Endometrium (tissue), 2 donors: ENCODE measurements at regions not wholly inside any gene's neighbourhood (a gene's known extent, or its start where the extent isn't known, plus 50 kb on each side); places are given as distances from the start of the nearest gene placed in this dataset.

Source experiments
- FAIRE-seq: peaks from 2 replicates; lab custom pipeline; 2012; peaks lifted over from hg19 to GRCh38; lab: Jason Lieb, UNC
- donor health status: control.
- donor health status: control.

- no peak for FAIRE-seq
These were observed 2183.0 kb downstream of the TP53TG3F start for GRCh38 chr16:35642322-35642835.

- FAIRE-seq = no peak
These were observed 2192.4 kb downstream of the TP53TG3F start for GRCh38 chr16:35651841-35652240.

GRCh38 chr16:35664091-35664693 lies 2204.8 kb downstream of the TP53TG3F start:
- no peak for FAIRE-seq

DNA sequence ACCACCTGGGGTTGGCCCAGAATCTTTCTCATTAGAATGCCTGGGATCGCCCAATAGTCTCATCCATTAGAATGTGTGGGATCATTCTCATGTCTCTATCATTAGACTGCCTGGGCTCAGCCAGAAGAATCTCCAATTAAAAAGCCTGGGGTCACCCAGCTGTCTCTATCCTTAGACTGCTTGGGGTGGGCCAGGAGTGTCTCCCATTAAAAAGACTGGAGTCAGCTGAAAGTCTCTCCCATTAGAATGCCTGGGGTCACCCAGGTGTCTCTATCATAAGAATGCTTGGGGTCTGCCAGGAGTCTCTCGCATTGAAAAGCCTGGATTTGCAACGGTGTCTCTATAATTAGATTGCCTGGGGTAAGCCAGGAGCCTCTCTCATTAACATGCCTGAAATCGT lies 2225.7 kb downstream of the TP53TG3F start:
- no peak for FAIRE-seq

DNA sequence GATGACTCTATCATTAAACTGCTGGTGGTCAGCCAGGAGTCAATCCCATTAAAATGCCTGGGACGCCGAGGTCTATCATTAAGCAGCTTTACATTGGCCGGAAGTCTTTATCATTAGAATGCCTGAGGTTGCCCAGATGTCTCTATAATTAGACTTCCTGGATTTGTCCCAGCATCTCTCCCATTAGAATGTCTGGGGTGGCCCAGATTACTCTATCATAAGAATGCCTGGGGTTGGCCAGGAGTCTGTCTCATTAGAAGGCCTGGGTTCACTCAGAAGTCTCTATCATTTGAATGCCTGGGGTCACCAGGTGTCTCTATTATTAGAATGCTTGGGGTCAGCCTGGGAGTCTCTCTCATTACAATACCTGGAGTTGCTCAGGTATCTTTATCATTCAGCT lies 2227.2 kb downstream of the TP53TG3F start:
- FAIRE-seq = no peak

DNA sequence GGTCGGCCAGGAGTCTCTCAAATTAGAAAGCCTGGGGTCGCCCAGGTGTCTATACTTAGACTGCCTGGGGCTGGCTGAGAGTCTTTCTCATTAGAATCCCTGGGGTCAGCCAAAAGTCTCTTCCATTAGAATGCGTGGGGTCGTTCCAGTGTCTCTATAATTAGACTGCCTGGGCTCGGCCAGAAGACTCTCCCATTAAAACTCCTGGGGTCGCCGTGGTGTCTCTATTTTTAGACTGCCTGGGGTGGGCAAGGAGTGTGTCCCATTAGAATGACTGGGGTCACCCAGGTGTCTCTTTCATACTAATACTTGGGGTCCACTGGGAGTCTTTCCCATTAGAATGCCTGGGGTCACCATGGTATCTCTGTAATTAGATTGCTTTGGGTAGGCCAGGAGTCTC lies 2227.7 kb downstream of the TP53TG3F start:
- no peak for FAIRE-seq

GRCh38 chr16:35687781-35688180 lies 2228.4 kb downstream of the TP53TG3F start:
- no peak for FAIRE-seq

DNA sequence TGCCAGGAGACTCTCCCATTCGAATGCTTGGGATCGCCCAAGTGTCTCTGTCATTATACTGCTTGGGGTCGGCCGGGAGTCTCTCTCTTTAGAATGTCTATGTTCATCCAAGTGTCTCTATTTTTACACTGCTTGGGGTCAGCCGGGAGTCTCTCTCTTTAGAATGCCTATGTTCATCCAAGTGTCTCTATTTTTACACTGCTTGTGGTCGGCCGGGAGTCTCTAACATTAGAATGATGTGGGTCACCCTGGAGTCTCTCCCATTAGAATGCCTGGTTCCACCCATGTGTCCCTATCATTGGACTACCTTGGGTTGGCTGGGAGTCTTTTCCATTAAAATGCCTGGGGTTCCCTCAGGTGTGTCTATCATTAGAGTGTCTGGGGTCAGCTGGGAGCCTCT lies 2230.4 kb downstream of the TP53TG3F start:
- FAIRE-seq = no peak

DNA sequence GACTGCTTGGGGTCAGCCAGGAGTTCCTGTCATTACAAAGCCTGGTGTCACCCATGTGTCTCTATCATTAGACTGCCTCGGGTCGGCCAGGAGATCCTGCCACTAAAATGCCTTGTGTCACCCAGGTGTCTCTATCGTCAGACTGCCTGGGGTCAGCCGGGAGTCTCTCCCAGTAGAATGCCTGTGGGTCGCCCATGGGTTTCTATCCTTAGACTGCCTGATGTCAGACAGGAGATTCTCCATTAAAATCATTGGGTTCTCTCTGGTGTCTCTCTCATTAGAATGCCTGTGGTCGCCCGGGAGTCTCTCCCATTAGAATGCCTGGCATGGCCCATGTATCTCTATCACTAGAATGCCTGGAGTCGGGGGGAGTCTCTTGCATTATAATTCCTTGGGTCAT lies 2231.0 kb downstream of the TP53TG3F start:
- FAIRE-seq = no peak

DNA sequence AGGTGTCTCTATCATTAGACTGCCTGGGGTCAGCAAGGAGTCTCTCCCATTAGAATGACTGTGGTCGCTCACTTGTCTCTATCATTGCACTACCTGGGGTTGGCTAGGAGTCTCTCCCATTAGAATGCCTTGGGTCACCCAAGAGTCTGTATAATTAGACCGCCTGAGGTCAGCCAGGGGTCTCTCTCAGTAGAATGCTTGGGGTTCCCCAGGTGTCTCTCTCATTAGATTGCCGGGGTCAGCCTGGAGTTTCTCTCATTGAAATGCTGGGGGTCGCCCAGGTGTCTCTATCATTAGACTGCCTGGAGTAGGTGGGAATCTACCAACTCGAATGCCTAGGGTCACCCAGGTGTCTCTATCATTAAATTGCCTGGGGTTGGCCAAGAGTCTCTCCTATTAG lies 2231.6 kb downstream of the TP53TG3F start:
- FAIRE-seq = no peak

DNA sequence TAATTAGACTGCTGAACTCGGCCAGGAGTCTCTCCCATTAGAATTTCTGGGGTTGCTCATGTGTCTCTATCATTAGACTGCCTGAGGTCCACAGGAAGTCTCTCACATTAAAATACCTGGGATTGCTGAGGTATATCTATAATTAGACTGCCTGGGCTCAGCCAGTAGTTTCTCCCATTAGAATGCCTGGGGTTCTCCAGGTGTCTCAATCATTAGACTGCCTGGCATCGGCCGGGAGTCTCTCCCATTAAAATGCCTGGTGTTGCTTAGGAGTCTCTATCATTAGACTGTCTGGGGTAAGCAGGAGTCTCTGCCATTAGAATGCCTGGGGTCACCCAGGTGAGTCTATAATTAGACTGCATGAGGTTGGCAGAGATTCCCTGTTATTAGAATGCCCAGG lies 2233.4 kb downstream of the TP53TG3F start:
- FAIRE-seq = no peak

GRCh38 chr16:35706901-35707300 lies 2247.5 kb downstream of the TP53TG3F start:
- FAIRE-seq = no peak

DNA sequence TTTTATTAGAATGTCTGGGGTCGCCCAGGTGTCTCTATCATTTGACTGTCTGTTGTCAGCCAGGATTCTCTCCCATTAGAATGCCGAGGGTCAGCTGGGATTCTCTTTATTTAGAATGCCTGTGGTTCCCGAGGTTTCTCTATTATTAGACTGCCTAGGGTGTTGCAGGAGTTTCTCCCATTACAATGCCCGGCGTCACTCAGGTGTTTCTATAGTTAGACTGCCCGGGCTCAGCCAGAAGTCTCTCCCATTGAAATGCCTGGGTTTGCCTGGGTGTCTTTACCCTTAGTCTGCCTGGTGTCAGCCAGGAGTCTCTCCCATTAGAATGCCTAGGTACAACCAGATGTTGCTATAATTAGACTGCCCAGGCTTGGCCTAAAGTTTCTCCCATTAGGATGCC lies 2252.0 kb downstream of the TP53TG3F start:
- no peak for FAIRE-seq

DNA sequence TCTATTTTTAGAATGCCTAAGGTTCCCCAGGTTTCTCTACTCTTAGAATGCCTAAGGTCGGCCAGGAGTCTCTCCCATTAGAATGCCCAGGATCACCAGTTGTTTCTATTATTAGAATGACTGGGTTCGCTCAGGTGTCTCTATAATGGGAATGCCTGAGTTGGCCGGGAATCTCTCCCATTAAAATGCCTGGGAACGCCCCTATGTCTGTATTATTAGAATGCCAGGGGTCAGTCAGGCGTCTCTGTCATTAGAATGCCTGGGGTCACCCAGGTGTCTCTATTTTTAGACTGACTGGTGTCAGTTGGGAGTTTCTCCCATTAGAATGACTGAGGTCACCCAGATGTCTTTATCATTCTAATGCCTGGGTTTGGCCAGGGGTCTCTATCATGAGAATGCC lies 2252.5 kb downstream of the TP53TG3F start:
- FAIRE-seq = no peak

DNA sequence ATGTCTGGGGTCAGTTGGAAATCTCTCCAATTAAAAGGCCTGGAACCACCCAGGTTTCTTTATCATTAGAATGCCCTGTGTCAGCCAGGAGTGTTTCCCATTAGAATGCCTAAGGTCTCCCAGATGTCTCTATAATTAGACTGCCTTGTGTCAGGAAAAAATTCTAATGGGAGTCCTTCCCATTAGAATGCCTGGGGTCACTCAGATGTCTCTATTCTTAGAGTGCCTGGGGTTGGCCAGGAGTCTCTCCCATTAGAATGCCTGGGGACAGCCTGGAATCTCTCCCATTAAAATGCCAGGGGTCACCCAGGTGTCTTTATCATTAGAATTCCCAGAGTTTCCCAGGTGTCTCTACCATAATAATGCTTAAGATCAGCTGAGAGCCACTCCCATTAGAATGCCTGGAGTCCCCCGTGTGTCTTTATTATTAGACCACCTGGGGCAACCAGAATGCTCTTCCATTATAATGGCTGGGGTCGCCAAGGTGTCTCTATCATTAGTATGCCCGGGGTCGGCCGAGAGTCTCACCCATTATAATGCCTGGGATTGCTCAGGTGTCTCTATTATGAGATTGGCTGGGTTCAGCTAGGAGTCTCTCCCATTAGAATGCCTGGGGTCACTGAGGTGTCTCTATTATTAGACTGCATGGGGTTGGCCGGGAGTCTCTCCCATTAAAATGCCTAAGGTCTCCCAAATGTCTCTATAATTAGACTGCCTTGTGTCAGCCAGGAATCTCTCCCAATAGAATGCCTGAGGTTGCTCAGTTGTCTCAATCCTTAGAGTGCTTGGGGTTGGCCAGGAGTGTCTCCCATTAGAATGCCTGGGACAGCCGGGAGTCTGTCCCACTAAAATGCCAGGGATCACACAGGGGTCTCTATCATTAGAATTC lies 2254.6 kb downstream of the TP53TG3F start:
- FAIRE-seq = no peak

- no peak for FAIRE-seq
These were observed 2255.3 kb downstream of the TP53TG3F start for GRCh38 chr16:35714665-35715064.

GRCh38 chr16:35724551-35724950 lies 2265.1 kb downstream of the TP53TG3F start:
- no peak for FAIRE-seq

GRCh38 chr16:35725949-35726348 lies 2266.5 kb downstream of the TP53TG3F start:
- no peak for FAIRE-seq

DNA sequence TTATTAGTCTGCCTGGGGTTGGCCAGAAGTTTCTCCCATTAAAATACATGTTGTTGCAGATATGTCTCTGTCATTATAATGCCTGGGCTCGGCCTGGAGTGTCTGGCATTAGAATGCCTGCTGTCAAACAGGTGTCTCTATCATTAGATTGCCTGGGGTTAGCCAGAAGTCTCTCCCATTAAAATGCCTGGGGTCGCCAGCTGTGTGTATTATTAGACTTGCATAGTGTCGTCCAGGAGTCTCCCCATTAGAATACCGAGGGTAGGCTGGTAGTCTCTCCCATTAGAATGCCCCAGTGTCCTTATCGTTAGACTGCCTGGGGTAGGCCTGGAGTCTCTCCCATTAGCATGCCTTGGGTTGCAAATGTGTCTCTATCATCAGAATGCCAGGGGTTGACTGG lies 2270.8 kb downstream of the TP53TG3F start:
- no peak for FAIRE-seq

DNA sequence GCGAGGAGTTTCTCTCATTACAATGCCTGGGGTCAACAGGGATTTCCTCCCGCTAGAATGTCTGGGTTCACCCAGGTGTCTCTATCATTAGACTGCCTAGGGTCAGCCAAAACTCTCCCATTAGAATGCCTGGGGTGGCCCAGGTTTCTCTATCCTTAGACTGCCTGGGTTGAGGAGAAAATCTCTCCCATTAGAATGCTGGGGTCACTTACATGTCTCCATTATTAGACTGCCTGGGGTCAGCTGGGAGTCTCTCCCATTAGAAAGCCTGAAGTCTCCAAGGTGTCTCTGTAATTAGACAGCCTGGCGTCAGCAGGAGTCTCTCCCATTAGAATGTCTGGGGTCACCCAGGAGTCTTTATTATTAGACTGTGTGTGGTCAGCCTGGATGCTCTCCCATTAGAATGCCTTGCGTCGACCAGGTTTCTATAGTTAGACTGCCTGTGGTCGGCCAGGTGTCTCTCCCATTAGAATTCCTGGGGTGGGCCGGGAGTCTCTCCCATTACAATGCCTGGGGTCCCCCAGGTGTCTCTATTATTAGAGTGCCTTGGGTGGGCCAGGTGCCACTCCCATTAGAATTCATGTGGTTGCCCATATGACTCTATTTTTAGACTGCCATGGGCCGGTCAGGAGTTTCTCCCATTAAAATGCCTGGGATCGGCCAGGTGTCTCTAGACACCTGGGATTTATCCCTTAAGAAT lies 2272.1 kb downstream of the TP53TG3F start:
- no peak for FAIRE-seq

DNA sequence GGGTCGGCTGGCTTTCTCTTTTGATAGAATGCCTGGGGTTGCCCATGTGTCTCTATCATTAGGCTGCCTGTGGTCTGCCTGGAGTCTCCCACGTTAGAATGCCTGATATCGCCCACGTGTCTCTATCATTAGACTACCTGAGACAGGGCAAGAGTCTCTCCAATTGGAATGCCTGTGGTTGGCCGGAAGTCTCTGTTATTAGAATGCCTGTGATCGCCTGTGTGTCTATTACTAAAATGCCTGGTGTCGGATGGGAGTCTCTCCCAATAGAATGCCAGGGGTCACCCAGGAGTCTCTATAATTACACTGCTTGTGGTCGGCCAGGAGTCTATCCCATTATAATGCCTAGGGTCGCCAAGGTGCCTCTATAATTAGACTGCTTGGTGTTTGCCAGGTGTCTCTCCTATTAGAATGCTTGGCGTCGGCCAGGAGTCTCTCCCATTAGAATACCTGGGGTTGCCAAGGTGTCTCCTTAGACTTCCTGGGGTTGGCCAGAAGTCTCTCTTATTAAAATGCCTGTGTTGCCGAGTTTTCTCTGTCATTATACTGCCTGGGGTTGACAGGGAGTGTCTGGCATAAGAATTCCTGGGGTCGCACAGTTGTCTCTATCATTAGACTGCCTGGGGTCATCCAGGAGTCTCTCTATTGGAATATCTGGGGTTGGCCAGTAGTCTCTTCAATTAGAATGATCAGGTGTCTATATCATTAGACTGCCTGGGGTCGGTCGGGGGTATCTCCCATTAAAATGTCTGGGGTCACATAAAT lies 2272.8 kb downstream of the TP53TG3F start:
- FAIRE-seq = no peak

- no peak for FAIRE-seq
These were observed 2274.0 kb downstream of the TP53TG3F start for GRCh38 chr16:35733278-35733965.
